Left ventricle myocardium superior (tissue), 1 donor: ENCODE measurements at regions not wholly inside any gene's neighbourhood (a gene's known extent, or its start where the extent isn't known, plus 50 kb on each side); places are given as distances from the start of the nearest gene placed in this dataset.
"Not testable (repeated sequence)": the region's sequence is repeated elsewhere in the genome, so short reads cannot be mapped to it uniquely, and the experiment has no call there.

Source experiments
- ATAC-seq: fragments of 200-7000 bp; cut with Tn5 transposase; one replicate; pipeline ENCODE4 v1.9.1; 2020; ENCODE audit warnings: mild to moderate bottlenecking, moderate library complexity
- DNase-seq: peaks from one replicate; pipeline ENCODE4 v3.0.0-alpha.2; 2020
- intact Hi-C: fragments of 100-400 bp; cut with micrococcal nuclease; formaldehyde crosslinking; loops from one replicate; pipeline ENCODE4 v1.11.0; 2022
- donor health status: DM: no; HTN: yes; CAD: no; lungs with severe emphysema.

- DNase-seq (no peak), ATAC-seq (no peak)
- intact Hi-C loops: no loop called here
Observed at GRCh38 chr2:82344670-82345069, 2040.1 kb upstream of the LRRTM1 start.

- ATAC-seq: no peak
- no peak for DNase-seq
- intact Hi-C loops: no loop called here
Observed at GRCh38 chr2:82342356-82342755, 2037.8 kb upstream of the LRRTM1 start.

- intact Hi-C loops: no loop called here
- no peak for ATAC-seq
Observed at GRCh38 chr2:82340578-82341053, 2036.1 kb upstream of the LRRTM1 start.

GRCh38 chr2:82339805-82340204, 2035.3 kb upstream of the LRRTM1 start:
- ATAC-seq (no peak), DNase-seq (no peak)
- intact Hi-C loops: no loop called here

More at GRCh38 chr2:82340578-82341053, 2036.1 kb upstream of the LRRTM1 start:
- no peak for DNase-seq

GRCh38 chr2:82333697-82334096, 2029.1 kb upstream of the LRRTM1 start:
- DNase-seq (no peak), ATAC-seq (no peak)
- intact Hi-C loops: no loop called here

- intact Hi-C loops: no loop called here
- DNase-seq (no peak), ATAC-seq (no peak)
Observed at GRCh38 chr2:82330155-82330554, 2025.6 kb upstream of the LRRTM1 start.

GRCh38 chr2:82326180-82326767, 2021.7 kb upstream of the LRRTM1 start:
- not testable (repeated sequence) for ATAC-seq

GRCh38 chr2:82320296-82320695, 2015.7 kb upstream of the LRRTM1 start:
- no peak for ATAC-seq
- DNase-seq: no peak
- intact Hi-C loops: no loop called here

More at GRCh38 chr2:82326180-82326767, 2021.7 kb upstream of the LRRTM1 start:
- DNase-seq, intact Hi-C loops: not testable (repeated sequence)

GRCh38 chr2:82317012-82317411, 2012.5 kb upstream of the LRRTM1 start:
- DNase-seq (no peak), ATAC-seq (no peak)
- intact Hi-C loops: loop anchor here (2.0 kb wide), 1 partner anchor 24 kb away; no protein-coding TSS in a partner anchor

GRCh38 chr2:82316586-82316985, 2012.0 kb upstream of the LRRTM1 start:
- intact Hi-C loops: loop anchor here (2.0 kb wide), 1 partner anchor 24 kb away; no protein-coding TSS in a partner anchor
- DNase-seq (no peak), ATAC-seq (no peak)

GRCh38 chr2:82314836-82315472, 2010.4 kb upstream of the LRRTM1 start:
- intact Hi-C loops: no loop called here
- ATAC-seq (no peak), DNase-seq (no peak)

GRCh38 chr2:82307511-82307910, 2003.0 kb upstream of the LRRTM1 start:
- ATAC-seq: no peak
- intact Hi-C loops: no loop called here
- DNase-seq: no peak

- no peak for ATAC-seq
- intact Hi-C loops: no loop called here
Observed at GRCh38 chr2:82301506-82301905, 1997.0 kb upstream of the LRRTM1 start.

GRCh38 chr2:82289446-82289845, 1984.9 kb upstream of the LRRTM1 start:
- intact Hi-C loops: no loop called here
- DNase-seq (no peak), ATAC-seq (no peak)

More at GRCh38 chr2:82301506-82301905, 1997.0 kb upstream of the LRRTM1 start:
- DNase-seq: no peak

- intact Hi-C loops: no loop called here
- ATAC-seq: no peak
- DNase-seq: no peak
Observed at GRCh38 chr2:82283075-82283474, 1978.5 kb upstream of the LRRTM1 start.

GRCh38 chr2:82282111-82282882, 1977.7 kb upstream of the LRRTM1 start:
- DNase-seq: no peak
- intact Hi-C loops: no loop called here
- no peak for ATAC-seq

GRCh38 chr2:82279367-82279766, 1974.8 kb upstream of the LRRTM1 start:
- intact Hi-C loops: no loop called here

GRCh38 chr2:82278416-82278815, 1973.9 kb upstream of the LRRTM1 start:
- intact Hi-C loops: no loop called here
- DNase-seq (no peak), ATAC-seq (no peak)

More at GRCh38 chr2:82279367-82279766, 1974.8 kb upstream of the LRRTM1 start:
- DNase-seq: no peak
- no peak for ATAC-seq

- intact Hi-C loops: no loop called here
- DNase-seq (no peak), ATAC-seq (no peak)
Observed at GRCh38 chr2:82275599-82275998, 1971.0 kb upstream of the LRRTM1 start.

- ATAC-seq (no peak), DNase-seq (no peak)
- intact Hi-C loops: no loop called here
Observed at GRCh38 chr2:82268446-82268845, 1963.9 kb upstream of the LRRTM1 start.
